GM21737 (cell line): ENCODE measurements at regions not wholly inside any gene's neighbourhood (a gene's known extent, or its start where the extent isn't known, plus 50 kb on each side); places are given as distances from the start of the nearest gene placed in this dataset.
"Not testable (repeated sequence)": the region's sequence is repeated elsewhere in the genome, so short reads cannot be mapped to it uniquely, and the experiment has no call there.

Experiments
- ATAC-seq: cut with Tn5 transposase; IDR thresholded peaks from one replicate; pipeline ENCODE4 v1.9.1; 2021; ENCODE audit warnings: mild to moderate bottlenecking, moderate library complexity; ENCODE audit not compliant: unreplicated experiment

DNA sequence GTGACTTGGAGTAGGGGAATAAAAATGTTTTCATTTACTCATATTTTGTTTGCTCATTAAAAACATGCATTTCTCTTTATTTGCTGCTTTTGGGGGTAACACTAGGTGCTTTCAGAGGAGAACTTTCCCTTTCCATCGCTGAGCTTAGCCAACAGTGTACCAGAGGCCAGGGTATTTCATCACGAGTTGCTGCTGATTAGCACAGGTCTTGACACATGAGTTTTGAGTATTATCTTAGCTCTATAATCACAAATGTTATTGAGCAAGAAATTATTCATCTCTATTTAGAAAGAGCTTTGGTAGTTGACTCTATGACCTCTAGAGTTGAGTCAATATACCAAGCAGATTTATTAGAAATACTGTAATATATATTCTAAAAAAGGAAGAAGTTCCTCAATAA is 375.9 kb downstream of the NXPH1 start:
- ATAC-seq: no peak

DNA sequence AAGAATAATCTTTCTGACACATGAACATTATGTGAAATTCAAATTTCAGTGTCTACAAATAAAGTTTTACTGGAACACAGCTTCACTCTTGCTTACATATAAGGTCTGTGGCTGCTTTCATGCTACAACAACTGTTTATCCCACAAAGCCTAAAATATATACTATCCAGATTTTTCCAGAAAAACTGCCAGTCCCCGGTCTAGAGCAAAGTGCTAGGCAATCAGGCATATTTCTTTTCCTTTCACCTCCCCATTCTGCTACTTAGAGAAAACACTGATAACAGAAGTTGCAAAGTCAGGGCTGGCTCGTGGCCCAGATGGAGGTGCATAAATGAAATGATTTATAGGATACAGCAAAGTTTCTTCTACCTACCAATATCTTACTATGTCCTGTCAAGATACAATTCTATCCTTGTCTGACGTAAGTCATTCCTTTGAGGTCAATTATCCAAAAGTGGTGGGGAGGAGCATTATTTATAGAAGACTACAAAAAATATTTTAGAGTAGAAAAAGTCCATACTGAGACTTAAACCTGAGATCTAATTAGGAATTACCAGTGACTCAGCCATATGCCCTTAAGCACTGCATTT is 384.1 kb downstream of the NXPH1 start:
- ATAC-seq: no peak

- ATAC-seq: no peak
Measured at GRCh38 chr7:8818406-8818805, 385.0 kb downstream of the NXPH1 start.

DNA sequence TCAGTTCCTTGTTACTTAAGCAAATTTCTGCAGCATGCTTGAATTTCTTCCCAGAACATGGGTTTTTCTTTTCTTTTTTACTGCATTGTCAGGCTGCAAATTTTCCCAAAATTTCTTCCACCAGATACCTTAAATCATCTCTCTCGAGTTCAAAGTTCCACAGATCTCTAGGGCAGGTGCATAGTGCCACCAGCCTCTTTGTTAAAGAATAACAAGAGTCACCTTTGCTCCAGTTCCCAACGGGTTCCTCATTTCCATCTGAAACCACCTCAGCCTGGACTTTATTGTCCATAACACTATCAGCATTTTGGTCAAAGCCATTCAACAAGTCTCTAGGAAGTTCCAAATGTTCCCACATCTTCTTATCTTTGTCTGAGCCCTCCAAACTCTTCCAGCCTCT is 389.2 kb downstream of the NXPH1 start:
- no peak for ATAC-seq

- no peak for ATAC-seq
Measured at GRCh38 chr7:8823486-8823885, 390.1 kb downstream of the NXPH1 start.

- ATAC-seq: no peak
Measured at GRCh38 chr7:8827329-8827728, 393.9 kb downstream of the NXPH1 start.

GRCh38 chr7:8829100-8829499 is 395.7 kb downstream of the NXPH1 start:
- ATAC-seq: no peak

DNA sequence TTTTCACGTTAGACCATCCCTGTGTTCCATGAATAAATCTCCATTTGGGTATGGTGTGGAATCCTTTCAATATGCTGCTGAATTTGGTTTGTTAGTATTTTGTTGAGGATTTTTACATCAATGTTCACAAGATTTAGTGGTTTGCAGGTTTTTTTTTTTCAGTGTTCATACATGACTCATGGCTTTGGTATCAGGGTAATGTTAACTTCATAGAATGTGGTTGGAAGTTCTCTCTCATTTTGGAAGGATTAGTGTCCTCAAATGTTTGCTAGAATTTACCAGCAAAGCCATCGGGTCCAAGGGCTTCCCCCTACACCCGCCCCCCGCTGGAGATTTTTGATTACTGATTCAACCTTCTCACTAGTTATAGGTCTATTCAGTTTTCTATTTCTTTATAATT is 398.0 kb downstream of the NXPH1 start:
- ATAC-seq: no peak

GRCh38 chr7:8833355-8833754 is 399.9 kb downstream of the NXPH1 start:
- no peak for ATAC-seq

- no peak for ATAC-seq
Measured at GRCh38 chr7:8841171-8841570, 407.8 kb downstream of the NXPH1 start.

- ATAC-seq: no peak
Measured at GRCh38 chr7:8871716-8872115, 438.3 kb downstream of the NXPH1 start.

- no peak for ATAC-seq
Measured at GRCh38 chr7:8881916-8882315, 448.5 kb downstream of the NXPH1 start.

- no peak for ATAC-seq
Measured at GRCh38 chr7:8885480-8886000, 452.1 kb downstream of the NXPH1 start.

GRCh38 chr7:8890346-8890745 is 456.9 kb downstream of the NXPH1 start:
- not testable (repeated sequence) for ATAC-seq

GRCh38 chr7:8893775-8894174 is 460.4 kb downstream of the NXPH1 start:
- no peak for ATAC-seq

- no peak for ATAC-seq
Measured at GRCh38 chr7:8906396-8907075, 473.1 kb downstream of the NXPH1 start.

- no peak for ATAC-seq
Measured at GRCh38 chr7:8908889-8909288, 475.5 kb downstream of the NXPH1 start.

DNA sequence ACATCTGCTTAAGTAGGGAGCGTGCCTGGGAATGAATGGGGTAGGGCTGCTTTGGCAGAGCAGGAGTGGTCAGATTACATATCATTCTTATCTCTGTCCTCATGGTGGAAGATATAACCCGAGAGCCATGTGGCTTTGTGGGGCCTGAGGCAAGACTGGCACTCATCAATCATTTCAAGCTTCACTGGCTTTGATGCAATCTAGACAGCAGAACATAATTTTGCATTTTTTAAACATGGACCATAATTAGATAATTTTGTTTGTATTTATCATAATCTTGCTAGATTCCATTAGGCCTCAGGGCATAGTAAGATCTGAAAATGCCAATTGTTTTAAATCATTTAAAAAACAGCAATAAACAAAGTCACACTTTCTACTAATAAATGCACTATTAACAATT is 480.3 kb downstream of the NXPH1 start:
- ATAC-seq: no peak

DNA sequence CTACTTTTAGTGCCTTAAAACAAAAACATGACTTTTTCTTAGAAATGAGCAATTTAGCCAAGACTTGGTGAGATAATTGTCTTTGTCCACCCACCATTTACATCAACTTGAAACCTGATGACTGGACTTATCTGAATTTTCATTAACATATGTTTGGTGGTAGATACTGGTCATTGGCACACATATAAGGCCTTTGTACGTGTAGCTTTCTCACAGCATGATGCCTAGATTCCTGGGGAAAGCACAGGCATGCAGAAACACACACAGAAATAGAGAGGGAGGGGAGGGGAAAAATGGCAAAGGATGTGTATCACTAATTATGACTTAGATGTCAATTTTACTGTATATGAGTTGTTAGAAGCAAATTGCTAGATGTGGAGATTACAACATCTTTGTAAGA is 488.4 kb downstream of the NXPH1 start:
- no peak for ATAC-seq

DNA sequence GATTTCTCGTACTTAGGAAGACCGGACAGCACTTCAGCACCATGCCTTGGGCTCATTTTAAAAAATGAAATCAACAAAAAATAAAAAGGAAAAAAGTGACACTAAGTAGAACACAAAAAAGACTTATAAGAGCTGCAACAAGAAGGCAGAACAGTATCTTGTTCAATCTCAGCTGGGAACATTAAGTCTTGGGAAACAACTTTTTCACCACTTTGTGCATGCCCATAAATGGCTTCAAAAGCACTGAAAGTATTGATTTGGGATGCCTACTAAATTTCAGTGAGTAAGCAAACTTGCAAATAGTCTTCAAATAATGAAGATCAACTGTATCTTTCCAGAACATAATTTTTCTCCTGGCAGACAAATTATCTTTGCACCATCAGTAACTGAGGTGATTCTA is 489.3 kb downstream of the NXPH1 start:
- no peak for ATAC-seq

DNA sequence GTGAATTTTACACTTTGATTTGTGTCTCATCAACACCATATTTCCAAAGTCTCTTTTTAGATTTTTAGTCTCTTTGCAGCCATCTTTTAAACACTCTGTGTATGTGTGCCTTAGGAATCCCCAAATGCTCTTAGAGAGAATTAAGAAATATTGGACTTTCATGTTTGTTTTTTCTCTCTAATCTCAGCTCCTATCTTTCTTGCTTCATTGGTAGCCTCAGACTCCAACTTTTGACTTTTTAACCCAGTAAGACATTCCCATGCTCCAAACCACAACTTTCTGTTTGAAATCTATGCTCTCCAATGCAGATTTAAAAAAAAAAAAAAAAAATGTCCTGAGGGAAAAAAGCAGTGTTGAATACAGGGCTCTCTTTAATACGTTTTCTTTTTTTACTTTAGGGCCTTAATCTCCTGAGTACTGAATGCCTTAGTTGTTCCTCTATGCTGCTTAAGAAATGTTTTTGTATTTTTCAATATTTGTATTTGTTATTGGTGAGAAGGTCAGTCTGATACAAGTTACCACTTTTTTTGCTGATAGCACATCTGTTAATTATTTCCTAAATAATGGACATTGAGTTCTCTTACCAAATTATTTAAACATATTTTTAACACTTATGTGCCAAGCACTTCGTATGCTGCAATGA is 489.9 kb downstream of the NXPH1 start:
- no peak for ATAC-seq

DNA sequence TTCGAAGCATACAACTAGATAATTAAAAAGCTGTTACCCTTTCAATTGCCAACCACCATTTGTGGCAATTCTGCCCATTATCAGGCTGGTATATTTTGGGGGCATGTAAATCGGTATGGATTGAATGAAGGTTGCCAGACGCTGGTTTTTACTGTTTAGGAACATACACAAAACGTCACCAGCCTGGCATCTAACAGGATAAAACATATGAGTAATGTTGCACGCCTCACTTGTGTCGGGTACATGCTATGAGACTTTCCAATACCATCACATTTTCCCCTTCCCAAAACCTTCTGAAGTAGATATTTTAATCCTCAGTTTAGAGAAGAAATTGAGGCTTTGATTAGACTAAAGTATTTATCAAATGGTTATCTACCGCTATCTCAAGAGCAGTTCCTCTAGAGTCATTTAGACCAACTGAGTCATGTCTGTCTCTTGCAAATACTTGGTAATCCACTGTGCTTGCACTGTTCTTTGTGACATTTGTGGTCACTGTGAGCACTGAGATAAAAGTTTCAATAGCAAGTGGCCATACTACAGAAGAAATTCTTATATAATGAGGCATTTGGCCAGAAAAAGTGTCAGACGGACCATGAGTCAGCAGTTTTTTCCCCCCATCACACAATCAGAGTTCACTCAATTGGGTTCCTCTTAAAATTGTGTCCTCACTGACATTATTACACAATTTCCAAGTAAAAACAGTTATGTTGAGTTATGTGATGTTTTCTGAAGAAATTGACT is 498.7 kb downstream of the NXPH1 start:
- ATAC-seq: no peak
